ENCODE measurements at regions not wholly inside any gene's neighbourhood (a gene's known extent, or its start where the extent isn't known, plus 50 kb on each side); places are given as distances from the start of the nearest gene placed in this dataset.

DNA sequence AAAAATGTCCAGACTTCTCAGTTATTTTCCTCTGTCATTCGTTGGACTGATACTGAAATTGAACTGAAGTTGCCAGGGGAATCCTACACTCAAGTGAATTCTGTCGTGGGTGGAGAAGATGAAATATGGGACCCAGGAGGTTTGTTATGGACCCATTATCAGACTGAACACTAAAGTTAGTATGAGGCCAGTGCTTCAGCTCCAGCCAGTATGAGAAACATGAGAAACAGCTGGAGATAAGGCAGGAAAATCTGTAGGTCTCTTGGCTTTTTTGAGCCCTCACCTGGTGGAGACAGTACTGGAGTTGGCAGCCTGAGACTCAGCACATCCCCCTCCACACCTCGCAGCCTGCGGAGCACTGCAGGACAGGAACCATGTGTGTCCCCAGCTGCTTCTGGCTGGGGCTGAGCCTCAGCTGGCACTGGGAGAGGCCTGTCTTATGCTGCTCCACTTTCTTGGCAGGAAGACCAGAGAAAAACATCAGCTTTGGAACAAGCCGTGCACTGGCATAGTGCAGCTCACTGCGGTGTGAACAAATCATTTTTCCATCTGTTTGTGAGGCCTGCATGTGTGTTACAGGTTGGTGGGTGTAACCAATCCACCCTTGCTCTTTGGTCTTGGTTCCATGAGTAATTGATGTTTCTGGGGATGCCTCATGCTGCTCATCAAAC is 641.0 kb downstream of the FGF9 start:
- TF ChIP-seq, protein P1, sequence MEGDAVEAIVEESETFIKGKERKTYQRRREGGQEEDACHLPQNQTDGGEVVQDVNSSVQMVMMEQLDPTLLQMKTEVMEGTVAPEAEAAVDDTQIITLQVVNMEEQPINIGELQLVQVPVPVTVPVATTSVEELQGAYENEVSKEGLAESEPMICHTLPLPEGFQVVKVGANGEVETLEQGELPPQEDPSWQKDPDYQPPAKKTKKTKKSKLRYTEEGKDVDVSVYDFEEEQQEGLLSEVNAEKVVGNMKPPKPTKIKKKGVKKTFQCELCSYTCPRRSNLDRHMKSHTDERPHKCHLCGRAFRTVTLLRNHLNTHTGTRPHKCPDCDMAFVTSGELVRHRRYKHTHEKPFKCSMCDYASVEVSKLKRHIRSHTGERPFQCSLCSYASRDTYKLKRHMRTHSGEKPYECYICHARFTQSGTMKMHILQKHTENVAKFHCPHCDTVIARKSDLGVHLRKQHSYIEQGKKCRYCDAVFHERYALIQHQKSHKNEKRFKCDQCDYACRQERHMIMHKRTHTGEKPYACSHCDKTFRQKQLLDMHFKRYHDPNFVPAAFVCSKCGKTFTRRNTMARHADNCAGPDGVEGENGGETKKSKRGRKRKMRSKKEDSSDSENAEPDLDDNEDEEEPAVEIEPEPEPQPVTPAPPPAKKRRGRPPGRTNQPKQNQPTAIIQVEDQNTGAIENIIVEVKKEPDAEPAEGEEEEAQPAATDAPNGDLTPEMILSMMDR (IDR thresholded peaks at IDR 0.05; ENCODE audit: insufficient read depth, low read depth, low read length), result no peak
- no peak for TF ChIP-seq EZH2 (IDR thresholded peaks at IDR 0.05; ENCODE audit: insufficient read depth, low read length)
